ENCODE measurements at regions not wholly inside any gene's neighbourhood (a gene's known extent, or its start where the extent isn't known, plus 50 kb on each side); places are given as distances from the start of the nearest gene placed in this dataset.

GRCh38 chr12:63319386-63319785, 168.4 kb upstream of the AVPR1A start:
- DNase-seq (ENCODE audit: low read depth): peak; percentile 48

GRCh38 chr12:63318933-63319332, 167.9 kb upstream of the AVPR1A start:
- no peak for DNase-seq (ENCODE audit: low read depth)

GRCh38 chr12:63318313-63318712, 167.3 kb upstream of the AVPR1A start:
- DNase-seq (ENCODE audit: low read depth): no peak

DNA sequence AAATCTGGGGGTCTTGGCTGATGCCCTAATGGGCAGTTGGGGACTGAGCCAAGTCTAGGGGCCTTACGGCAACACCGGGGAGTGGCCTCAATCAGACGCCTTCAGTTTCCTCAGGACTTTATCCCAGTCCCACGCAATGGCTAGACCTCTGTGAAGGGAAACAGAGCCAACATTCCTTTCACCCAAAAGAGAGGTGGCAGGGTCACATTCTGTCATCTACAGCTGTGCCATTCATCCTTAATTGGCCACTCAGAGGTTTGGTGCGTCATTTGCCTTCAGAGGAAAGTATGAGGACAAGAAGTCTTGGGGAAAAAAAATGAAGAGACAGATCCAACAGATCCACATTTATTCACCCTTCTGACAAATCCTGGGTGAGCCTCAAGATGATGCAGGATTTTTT, 166.9 kb upstream of the AVPR1A start:
- no peak for DNase-seq (ENCODE audit: low read depth)

- no peak for DNase-seq (ENCODE audit: low read depth)
These were observed 166.4 kb upstream of the AVPR1A start for GRCh38 chr12:63317286-63317846.

GRCh38 chr12:63313139-63313538, 162.1 kb upstream of the AVPR1A start:
- DNase-seq (ENCODE audit: low read depth): no peak

DNA sequence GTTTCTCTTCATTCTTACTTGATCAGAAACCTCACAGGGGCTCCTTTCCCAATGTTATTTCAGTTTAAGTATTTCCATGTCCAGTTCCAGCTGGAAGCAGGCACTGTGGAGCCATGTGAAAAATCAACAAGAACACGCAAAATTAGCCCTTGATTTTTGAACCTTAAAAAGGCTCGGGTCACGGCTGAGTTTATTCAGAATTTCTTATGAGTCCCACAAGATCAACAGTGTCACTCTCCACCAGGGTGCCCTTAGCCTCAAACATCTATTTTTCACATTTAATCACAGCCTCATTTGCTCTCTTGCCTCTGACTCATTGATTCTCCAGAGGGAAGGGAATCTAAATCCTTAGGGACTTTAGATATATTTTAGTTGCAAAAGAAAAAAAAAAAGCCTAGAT, 157.7 kb upstream of the AVPR1A start:
- DNase-seq (ENCODE audit: low read depth): no peak

GRCh38 chr12:63307849-63308248, 156.8 kb upstream of the AVPR1A start:
- DNase-seq (ENCODE audit: low read depth): no peak

DNA sequence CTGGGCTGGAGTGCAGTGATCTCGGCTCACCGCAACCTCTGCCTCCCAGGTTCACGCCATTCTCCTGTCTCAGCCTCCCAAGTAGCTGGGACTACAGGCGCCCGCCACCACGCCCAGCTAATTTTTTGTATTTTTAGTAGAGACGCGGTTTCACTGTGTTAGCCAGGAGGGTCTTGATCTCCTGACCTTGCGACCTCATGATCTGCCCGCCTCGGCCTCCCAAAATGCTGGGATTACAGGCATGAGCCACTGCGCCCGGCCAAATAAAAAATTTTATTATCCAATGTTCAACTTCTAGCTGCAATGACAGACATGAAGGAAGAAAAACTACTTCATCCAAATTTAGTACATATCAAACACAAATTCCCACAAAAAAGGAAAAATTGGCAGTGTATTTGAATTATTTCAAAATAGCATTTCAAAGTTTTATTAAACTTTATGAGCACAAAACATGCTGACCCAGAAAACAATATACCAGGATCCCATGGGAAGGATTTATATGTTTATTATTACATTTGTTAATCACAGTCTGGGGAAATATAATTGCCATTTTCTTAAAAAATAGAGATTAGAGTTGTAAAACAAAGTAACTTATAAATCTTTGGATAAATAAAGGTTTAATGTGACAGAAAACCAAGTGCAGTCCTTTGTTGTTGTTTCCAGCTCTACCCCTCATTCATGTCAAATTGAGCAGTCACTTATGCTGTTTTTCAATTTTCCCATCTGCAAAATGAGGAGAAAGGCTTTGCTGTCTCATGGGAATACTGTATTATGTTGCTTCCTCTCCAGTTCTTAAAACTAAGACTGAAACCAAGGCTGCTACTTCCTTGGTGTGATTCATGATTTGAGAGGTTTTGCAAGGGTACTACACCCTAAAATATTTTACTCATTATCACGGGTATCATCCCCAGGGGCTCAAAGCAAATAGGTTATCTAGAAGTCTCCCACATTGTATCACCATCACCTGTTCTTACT, 155.2 kb upstream of the AVPR1A start:
- DNase-seq (ENCODE audit: low read depth): no peak

- DNase-seq (ENCODE audit: low read depth): peak; percentile 51
These were observed 153.9 kb upstream of the AVPR1A start for GRCh38 chr12:63304887-63305316.

DNA sequence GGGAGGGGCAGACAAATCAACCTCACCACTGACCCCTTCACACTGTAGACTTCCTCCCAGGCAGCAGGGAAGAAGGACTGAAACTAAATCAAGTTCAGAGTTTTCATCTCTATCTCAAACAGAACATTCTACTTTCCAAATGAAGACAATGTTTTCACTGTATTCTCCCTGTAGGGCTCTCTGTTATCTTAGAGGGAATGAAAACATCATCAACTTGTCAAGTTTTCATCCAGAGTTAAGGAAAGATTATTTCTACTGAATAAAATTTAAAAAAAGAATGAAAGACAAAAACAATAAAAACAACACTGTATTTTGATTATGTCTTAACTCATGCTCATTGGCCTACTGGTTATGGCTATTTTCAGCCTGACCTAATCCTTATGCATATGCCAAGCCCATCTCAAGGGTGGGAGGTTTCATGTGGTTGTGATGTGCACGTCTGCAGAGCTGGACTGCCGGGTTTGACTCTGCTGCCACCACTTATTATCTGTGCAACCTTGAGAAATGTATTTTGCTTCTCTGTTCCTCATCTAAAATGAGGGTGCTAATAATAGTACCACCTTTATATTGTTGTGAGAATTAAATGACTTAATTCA, 152.0 kb upstream of the AVPR1A start:
- DNase-seq (ENCODE audit: low read depth): no peak

DNA sequence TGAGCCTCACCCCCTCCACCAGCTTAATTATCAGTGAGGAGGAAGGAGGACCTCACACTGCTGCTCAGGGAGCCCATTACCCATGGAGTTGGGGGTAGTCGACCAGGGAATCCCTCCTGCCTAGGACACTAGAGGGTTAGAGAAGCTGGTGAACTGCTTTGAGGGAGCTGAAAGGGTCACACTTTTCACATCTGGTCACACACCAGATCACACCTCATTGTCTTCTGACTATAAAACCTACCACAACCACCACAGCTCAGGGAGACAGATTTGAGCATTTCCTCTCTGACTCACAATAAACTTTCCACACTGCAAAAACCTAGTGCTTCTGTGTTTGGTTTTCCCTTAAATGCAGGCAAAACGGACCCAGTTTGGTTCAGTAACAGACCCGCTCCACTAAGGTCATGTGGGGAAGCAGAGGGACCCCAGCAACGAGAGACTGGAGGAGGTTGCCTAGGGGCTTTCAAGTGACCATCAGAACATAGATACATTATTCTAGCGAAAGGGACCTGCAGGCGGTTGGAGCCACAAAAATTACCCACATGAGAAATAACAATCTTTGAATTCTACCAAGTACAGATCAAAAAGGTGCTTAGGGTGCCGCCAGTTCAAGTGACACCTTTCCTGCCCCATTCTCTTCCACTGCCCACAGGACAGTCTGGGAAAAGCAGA, 151.4 kb upstream of the AVPR1A start:
- DNase-seq (ENCODE audit: low read depth): peak; percentile 50

GRCh38 chr12:63301311-63301710, 150.3 kb upstream of the AVPR1A start:
- DNase-seq (ENCODE audit: low read depth): no peak

DNA sequence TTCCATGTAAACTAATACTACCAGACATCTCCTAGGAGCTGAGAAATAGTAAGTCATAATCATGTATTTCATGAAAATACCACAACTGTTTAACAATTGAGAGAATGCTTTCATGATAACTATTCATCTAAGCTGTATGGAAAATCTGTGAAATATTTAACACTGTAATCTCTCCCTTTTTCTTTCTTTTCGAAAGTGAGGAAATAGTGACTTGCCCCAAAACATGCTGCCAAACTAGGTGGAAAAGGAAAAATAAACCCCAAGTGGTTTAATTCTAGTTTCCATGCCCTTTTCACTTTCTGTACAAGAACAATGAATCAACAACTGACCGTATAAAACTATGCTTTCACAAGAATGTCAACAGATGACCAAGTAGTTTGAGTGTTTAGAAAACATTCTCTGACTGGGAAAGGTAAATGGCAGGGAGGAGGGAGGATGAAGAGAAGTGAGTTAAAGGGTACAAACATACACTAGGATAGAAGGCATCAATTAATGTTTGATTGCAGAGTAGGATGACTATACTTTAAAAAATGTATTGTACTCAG, 147.5 kb upstream of the AVPR1A start:
- DNase-seq (ENCODE audit: low read depth): no peak

GRCh38 chr12:63294327-63294632, 143.3 kb upstream of the AVPR1A start:
- DNase-seq (ENCODE audit: low read depth): peak; percentile 83

- no peak for DNase-seq (ENCODE audit: low read depth)
These were observed 141.6 kb upstream of the AVPR1A start for GRCh38 chr12:63292471-63293221.

DNA sequence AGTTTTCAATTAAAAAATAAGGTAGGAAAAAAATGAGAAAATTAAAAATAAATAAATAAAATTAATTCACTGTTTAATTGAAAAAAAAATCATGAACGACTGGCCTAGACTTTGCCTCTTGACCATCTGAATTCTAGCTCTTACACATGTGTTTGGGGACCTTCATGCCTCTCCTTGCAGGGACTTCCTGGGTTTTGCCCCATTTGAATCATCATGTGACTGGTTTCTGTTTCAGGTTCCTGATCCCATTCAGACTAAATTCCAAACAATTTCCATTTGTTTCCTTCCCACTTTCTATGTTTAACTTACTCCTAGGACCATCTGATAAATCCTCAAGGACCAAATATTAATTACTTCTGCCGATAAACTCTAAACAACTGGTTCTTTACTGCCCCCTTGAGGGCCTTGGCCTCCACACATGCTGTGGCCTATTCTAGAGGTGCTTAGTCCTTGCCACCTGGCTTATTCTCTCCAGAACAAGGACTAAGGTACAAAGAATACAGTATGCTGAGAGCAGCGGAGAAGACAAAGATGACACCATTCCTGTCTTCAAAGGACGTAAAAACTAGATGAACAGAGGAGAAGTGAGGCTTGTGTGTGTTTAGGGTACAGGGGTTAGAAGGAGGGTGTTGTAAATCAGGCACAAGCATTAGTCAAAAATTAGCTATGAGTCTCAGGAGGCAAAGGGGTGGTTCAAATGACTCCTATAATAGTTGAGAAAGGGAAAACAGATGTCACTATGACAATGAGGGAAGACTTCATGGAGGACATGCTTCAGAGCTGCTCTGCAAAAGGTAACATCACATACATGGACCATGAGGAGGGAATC, 125.8 kb upstream of the AVPR1A start:
- peak; percentile 40 for DNase-seq (ENCODE audit: low read depth)

GRCh38 chr12:63266988-63267387, 116.0 kb upstream of the AVPR1A start:
- no peak for DNase-seq (ENCODE audit: low read depth)

- no peak for DNase-seq (ENCODE audit: low read depth)
These were observed 113.6 kb upstream of the AVPR1A start for GRCh38 chr12:63264629-63265028.

- no peak for DNase-seq (ENCODE audit: low read depth)
These were observed 99.5 kb upstream of the AVPR1A start for GRCh38 chr12:63250486-63250885.

GRCh38 chr12:63238892-63239291, 87.9 kb upstream of the AVPR1A start:
- no peak for DNase-seq (ENCODE audit: low read depth)

All from Daoy (cell line).